ENCODE measurements at regions not wholly inside any gene's neighbourhood (a gene's known extent, or its start where the extent isn't known, plus 50 kb on each side); places are given as distances from the start of the nearest gene placed in this dataset.

DNA sequence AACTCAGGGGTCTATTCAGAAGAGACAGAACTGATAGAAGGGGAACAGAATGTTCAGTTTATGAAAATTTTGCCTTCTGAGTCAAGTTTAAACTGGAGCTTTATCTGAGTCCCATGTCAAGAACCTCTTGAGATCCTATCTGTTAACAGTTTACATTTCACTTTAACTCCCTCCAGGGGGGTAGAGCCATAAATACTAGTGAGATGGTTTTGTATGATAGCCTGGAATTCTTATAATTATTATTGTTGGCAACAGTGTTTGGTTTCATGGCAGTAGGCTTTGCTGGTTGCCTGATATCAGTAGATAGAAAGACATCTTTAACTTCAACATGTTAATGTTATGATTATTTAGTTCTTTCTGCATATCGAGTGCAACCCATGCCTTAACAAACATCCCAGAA, 498.5 kb downstream of the INSC start:
- TF ChIP-seq POLR2AphosphoS5 (IDR thresholded peaks at IDR 0.05; ENCODE audit: borderline replicate concordance, low read depth, low read length) (no peak), EZH2 (IDR thresholded peaks at IDR 0.05) (no peak), FOXP2 (optimal IDR thresholded peaks at IDR 0.05; ENCODE audit: control extremely low read depth, extremely low read length, insufficient read depth) (no peak)

Data from SK-N-MC (cell line).